ENCODE measurements at regions not wholly inside any gene's neighbourhood (a gene's known extent, or its start where the extent isn't known, plus 50 kb on each side); places are given as distances from the start of the nearest gene placed in this dataset.

- Histone ChIP-seq H2BK15ac (ENCODE audit: low read length) (no peak overlapping the region), H3K56ac (replicated peaks; ENCODE audit: insufficient read length, low read depth, low read length) (no peak overlapping the region), H4K20me1 (replicated peaks in 1 of 2; ENCODE audit: control insufficient read depth in 1 of 2, insufficient read depth in 2 of 2, low read length in 2 of 2) (no peaks in the 10 kb centered on the region), H4K91ac (replicated peaks; ENCODE audit: insufficient read length, low read length) (no peak overlapping the region), H2BK20ac (ENCODE audit: low read length) (no peak overlapping the region), H3K4me1 (replicated peaks in 1 of 4; ENCODE audit: control insufficient read depth in 3 of 4, insufficient read depth in 4 of 4, low read length in 3 of 4) (no peaks in the 10 kb centered on the region; a peak in 1 of 7 replicates), H3K79me2 (ENCODE audit: control insufficient read depth in 1 of 2, insufficient read depth in 2 of 2, low read length in 2 of 2) (no peaks in the 10 kb centered on the region), H3K23me2 (ENCODE audit: low read depth, low read length) (no peaks in the 10 kb centered on the region), H3K4ac (replicated peaks; ENCODE audit: insufficient read length, low read depth, low read length) (no peak overlapping the region), H2AFZ (ENCODE audit: low read length) (no peak overlapping the region), H4K8ac (ENCODE audit: extremely low read depth, insufficient read depth, low read length) (no peak overlapping the region), H2BK5ac (ENCODE audit: low read depth, low read length) (no peak overlapping the region), H3K18ac (ENCODE audit: extremely low read depth, low read length) (no peak overlapping the region), H3K9ac (replicated peaks in 1 of 4; ENCODE audit: extremely low read depth in 1 of 4, low read depth in 3 of 4, low read length in 3 of 4) (no peak overlapping the region), H3K79me1 (ENCODE audit: low read depth, low read length) (no peaks in the 10 kb centered on the region), H3K14ac (ENCODE audit: insufficient read length) (no peak overlapping the region), H3K4me2 (ENCODE audit: insufficient read depth in 1 of 2, low read depth in 2 of 2, low read length in 2 of 2) (no peak overlapping the region), H3K27ac (ENCODE audit: low read depth, low read length) (no peak overlapping the region), H3K4me3 (ENCODE audit: extremely low read depth in 1 of 4, insufficient read depth in 2 of 4, low read depth in 3 of 4, low read length in 4 of 4) (no peak overlapping the region), H2BK120ac (replicated peaks; ENCODE audit: low read depth, low read length) (no peak overlapping the region), H3K9me3 (ENCODE audit: insufficient read depth in 2 of 2, low read depth in 1 of 2, low read length in 1 of 2) (no peaks in the 10 kb centered on the region), H2BK12ac (ENCODE audit: low read depth, low read length) (no peak overlapping the region), H2AK5ac (ENCODE audit: low read depth, low read length) (no peak overlapping the region), H3K23ac (ENCODE audit: insufficient read length) (no peak overlapping the region), H3K36me3 (ENCODE audit: control insufficient read depth in 2 of 4, insufficient read depth in 4 of 4, low read length in 3 of 4) (no peaks in the 10 kb centered on the region), H3K27me3 (replicated peaks in 1 of 4; ENCODE audit: control insufficient read depth in 3 of 4, extremely low read depth in 1 of 4, insufficient read depth in 3 of 4, low read length in 3 of 4) (no peaks in the 10 kb centered on the region), H4K5ac (ENCODE audit: insufficient read length, low read depth, low read length) (no peak overlapping the region)
- ChIA-PET CTCF (ENCODE audit: partially characterized antibody) (no interaction called here), POLR2A (ENCODE audit: partially characterized antibody) (no interaction called here)
- FAIRE-seq, result no peak
- WGBS, 2 experiments (ENCODE audit: extremely low coverage in 1 of 2, insufficient coverage in 1 of 2, insufficient read length in 1 of 2, insufficient replicate concordance in 2 of 2, low coverage in 1 of 2, low lambda C conversion rate in 2 of 2, missing lambda C conversion rate in 1 of 2), result 90% methylated on average over 5 of the region's 5 CpGs; no CpG with 5 or more reads in 1 of the 2 experiments
- DNase-seq (ENCODE audit: low read depth in 1 of 2, low spot score in 2 of 2), result no peak
- TF ChIP-seq CHD1 (IDR thresholded peaks at IDR 0.05; ENCODE audit: low read depth, low read length) (no peak), BRCA1 (IDR thresholded peaks at IDR 0.05; ENCODE audit: low read depth, low read length) (no peak), EZH2 (IDR thresholded peaks at IDR 0.05; ENCODE audit: low read depth, low read length, severe bottlenecking) (no peak), NANOG (IDR thresholded peaks at IDR 0.05; ENCODE audit: insufficient read depth, low read depth, low read length, poor library complexity, severe bottlenecking) (no peak), GABPA (IDR thresholded peaks at IDR 0.05; ENCODE audit: borderline replicate concordance, insufficient read depth, low read length) (no peak), SUZ12 (IDR thresholded peaks at IDR 0.05; ENCODE audit: low read length) (no peak), E2F6 (IDR thresholded peaks at IDR 0.05) (no peak), CBX5 (IDR thresholded peaks at IDR 0.05; ENCODE audit: low read depth, low read length) (no peak), CEBPB (IDR thresholded peaks at IDR 0.05; ENCODE audit: low read depth, low read length) (no peak), BCL11A (IDR thresholded peaks at IDR 0.05; ENCODE audit: low read depth in 2 of 2, low read length in 2 of 2) (no peak), KDM4A (IDR thresholded peaks at IDR 0.05; ENCODE audit: low read depth, low read length, severe bottlenecking) (no peak), SAP30 (IDR thresholded peaks at IDR 0.05; ENCODE audit: insufficient read depth, insufficient replicate concordance, low read length) (no peak), TBP (IDR thresholded peaks at IDR 0.05; ENCODE audit: low read depth, low read length) (no peak), KDM5A (IDR thresholded peaks at IDR 0.05; ENCODE audit: low read length) (no peak)
Observed at GRCh38 chr5:18975624-18976023, 1012.4 kb downstream of the CDH18 start.

Data from H1 (cell line).